Gastrocnemius medialis (tissue), 4 donors: ENCODE measurements at regions not wholly inside any gene's neighbourhood (a gene's known extent, or its start where the extent isn't known, plus 50 kb on each side); places are given as distances from the start of the nearest gene placed in this dataset.

ENCODE experiments used
- POLR2A ChIP-seq, 2 donors: fragments of 450-650 bp; IDR thresholded peaks; one replicate each; pipeline ENCODE4 v1.6.1; 2017; ENCODE audit warnings: antibody characterized with exemption in 2 of 2, mild to moderate bottlenecking in 2 of 2, moderate library complexity in 2 of 2
- TF ChIP-seq, protein P1 (sequence below), 5 experiments: fragments of 450-650 bp in 3 of 5; fragments of 200-600 bp in 2 of 5; sonication (generic) in 2 of 5; IDR thresholded peaks in 4 of 5; conservative IDR thresholded peaks in 1 of 5; 1 replicate in 4 of 5; 2 replicates in 1 of 5; pipeline ENCODE4 v1.5.1; 2016 to 2019; ENCODE audit warnings: antibody characterized with exemption in 5 of 5, mild to moderate bottlenecking in 3 of 5, moderate library complexity in 3 of 5

DNA sequence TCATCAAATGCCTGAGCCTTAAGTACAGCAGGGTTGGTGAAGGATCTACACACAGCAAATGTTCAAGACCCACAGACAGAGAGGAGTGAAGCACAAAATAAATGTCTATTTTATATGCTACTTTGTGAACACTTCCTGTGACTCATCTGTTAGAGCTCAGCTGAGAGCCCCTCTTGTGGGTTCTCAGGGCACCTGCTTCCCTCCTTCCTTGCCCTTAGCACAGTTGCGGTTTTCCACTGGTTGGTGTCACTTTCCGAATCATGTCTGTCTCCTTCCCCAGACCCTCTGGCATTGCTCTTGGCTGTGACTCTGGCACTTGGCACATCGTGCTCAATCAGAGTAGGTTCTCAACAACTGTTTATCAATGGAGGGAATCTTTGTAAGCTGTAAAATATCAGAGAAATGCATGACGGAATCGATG lies 128.5 kb upstream of the STC2 start:
- TF ChIP-seq POLR2A (IDR thresholded peaks at IDR 0.05), result no peak
- TF ChIP-seq, protein P1, sequence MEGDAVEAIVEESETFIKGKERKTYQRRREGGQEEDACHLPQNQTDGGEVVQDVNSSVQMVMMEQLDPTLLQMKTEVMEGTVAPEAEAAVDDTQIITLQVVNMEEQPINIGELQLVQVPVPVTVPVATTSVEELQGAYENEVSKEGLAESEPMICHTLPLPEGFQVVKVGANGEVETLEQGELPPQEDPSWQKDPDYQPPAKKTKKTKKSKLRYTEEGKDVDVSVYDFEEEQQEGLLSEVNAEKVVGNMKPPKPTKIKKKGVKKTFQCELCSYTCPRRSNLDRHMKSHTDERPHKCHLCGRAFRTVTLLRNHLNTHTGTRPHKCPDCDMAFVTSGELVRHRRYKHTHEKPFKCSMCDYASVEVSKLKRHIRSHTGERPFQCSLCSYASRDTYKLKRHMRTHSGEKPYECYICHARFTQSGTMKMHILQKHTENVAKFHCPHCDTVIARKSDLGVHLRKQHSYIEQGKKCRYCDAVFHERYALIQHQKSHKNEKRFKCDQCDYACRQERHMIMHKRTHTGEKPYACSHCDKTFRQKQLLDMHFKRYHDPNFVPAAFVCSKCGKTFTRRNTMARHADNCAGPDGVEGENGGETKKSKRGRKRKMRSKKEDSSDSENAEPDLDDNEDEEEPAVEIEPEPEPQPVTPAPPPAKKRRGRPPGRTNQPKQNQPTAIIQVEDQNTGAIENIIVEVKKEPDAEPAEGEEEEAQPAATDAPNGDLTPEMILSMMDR (IDR thresholded peaks at IDR 0.05 in 4 of 5, conservative IDR thresholded peaks at IDR 0.05 in 1 of 5), result no peak
